HFF-Myc (cell line): ENCODE measurements at regions not wholly inside any gene's neighbourhood (a gene's known extent, or its start where the extent isn't known, plus 50 kb on each side); places are given as distances from the start of the nearest gene placed in this dataset.

Experiments
- DNase-seq: peaks from one replicate; pipeline ENCODE4 v3.0.0-alpha.2; 2011; ENCODE audit warnings: low read depth; ENCODE audit errors: extremely low read depth
- H3K4me3 ChIP-seq: replicated peaks from 2 replicates; pipeline ENCODE4 v1.5.1; 2011; ENCODE audit warnings: low read depth, mild to moderate bottlenecking, control low read depth, low read length
- CTCF ChIP-seq: IDR thresholded peaks from 2 replicates; pipeline ENCODE4 v1.5.1; 2012; ENCODE audit warnings: mild to moderate bottlenecking, low read depth, low read length, control low read depth; ENCODE audit errors: missing control alignments

- no peak for TF ChIP-seq CTCF
- no peak overlapping the region for H3K4me3 ChIP-seq
- no peak for DNase-seq
These were observed 593.2 kb downstream of the ZNF674 start for GRCh38 chrX:45952030-45952429.

- TF ChIP-seq CTCF: no peak
- DNase-seq: no peak
- no peak overlapping the region for H3K4me3 ChIP-seq
These were observed 609.8 kb downstream of the ZNF674 start for GRCh38 chrX:45935408-45935807.

GRCh38 chrX:45912316-45912715, 632.9 kb downstream of the ZNF674 start:
- no peak for DNase-seq
- TF ChIP-seq CTCF: no peak
- H3K4me3 ChIP-seq: no peak overlapping the region

- TF ChIP-seq CTCF: no peak
- no peak overlapping the region for H3K4me3 ChIP-seq
- no peak for DNase-seq
These were observed 637.4 kb downstream of the ZNF674 start for GRCh38 chrX:45907786-45908185.

GRCh38 chrX:45903781-45904201, 641.4 kb downstream of the ZNF674 start:
- no peak overlapping the region for H3K4me3 ChIP-seq
- no peak for TF ChIP-seq CTCF
- DNase-seq: no peak

- TF ChIP-seq CTCF: no peak
- H3K4me3 ChIP-seq: no peak overlapping the region
- peak; percentile 29 for DNase-seq
These were observed 644.2 kb downstream of the ZNF674 start for GRCh38 chrX:45900766-45901615.
